PC-9 (cell line): ENCODE measurements at regions not wholly inside any gene's neighbourhood (a gene's known extent, or its start where the extent isn't known, plus 50 kb on each side); places are given as distances from the start of the nearest gene placed in this dataset.

Source experiments
- BruUV-seq: library from RNA; stranded (reverse); fragments of 400-500 nt; replicated peaks from 2 replicates; lab custom pipeline; 2021; lab: Mats Ljungman, UMichigan
- CTCF ChIA-PET: fragments of 300-600 bp; sonication (Branson Sonifier 250); formaldehyde crosslinking; loops from one replicate; lab custom pipeline; 2022; ENCODE audit warnings: antibody characterized with exemption; lab: Charles Lee
- POLR2A ChIA-PET: fragments of 300-600 bp; sonication (Branson Sonifier 250); formaldehyde crosslinking; loops from one replicate; lab custom pipeline; 2022; ENCODE audit warnings: antibody characterized with exemption; ENCODE audit not compliant: unreplicated experiment; lab: Charles Lee
- DNase-seq, 2 experiments: peaks; one replicate each; pipeline versions ENCODE4 v3.0.0 to v3.0.0-alpha.2; 2015 to 2022; ENCODE audit warnings: mixed read lengths in 1 of 2
- H2AFZ ChIP-seq: fragments of 200-600 bp; sonication (generic); 2 replicates; pipeline ENCODE4 v1.8.1; 2017; ENCODE audit warnings: antibody characterized with exemption
- H3F3A ChIP-seq: fragments of 200-600 bp; sonication (generic); 2 replicates; pipeline ENCODE4 v1.8.1; 2017; ENCODE audit warnings: antibody characterized with exemption, mild to moderate bottlenecking, low read depth; ENCODE audit not compliant: insufficient read depth
- H3K27ac ChIP-seq: fragments of 200-600 bp; sonication (generic); 2 replicates; pipeline ENCODE4 v1.6.1; 2016; ENCODE audit warnings: mixed run types
- H3K27me3 ChIP-seq: fragments of 200-600 bp; sonication (generic); 2 replicates; pipeline ENCODE4 v1.6.1; 2016; ENCODE audit warnings: low read depth, mixed run types; ENCODE audit not compliant: insufficient read depth
- H3K36me3 ChIP-seq: fragments of 200-600 bp; sonication (generic); 2 replicates; pipeline ENCODE4 v1.6.1; 2016; ENCODE audit warnings: low read depth, mixed run types
- H3K4me1 ChIP-seq: fragments of 200-600 bp; sonication (generic); replicated peaks from 2 replicates; pipeline ENCODE4 v1.6.1; 2016; ENCODE audit warnings: mixed run types; ENCODE audit not compliant: insufficient read depth
- H3K4me2 ChIP-seq: fragments of 200-600 bp; sonication (generic); 2 replicates; pipeline ENCODE4 v1.6.1; 2017; ENCODE audit warnings: mixed run types
- H3K4me3 ChIP-seq: fragments of 200-600 bp; sonication (generic); 2 replicates; pipeline ENCODE4 v1.6.1; 2016; ENCODE audit warnings: mixed run types
- H3K79me2 ChIP-seq: fragments of 200-600 bp; sonication (generic); 2 replicates; pipeline ENCODE4 v1.6.1; 2017; ENCODE audit warnings: low read depth, mixed run types
- H3K9me2 ChIP-seq: fragments of 200-600 bp; sonication (generic); 2 replicates; pipeline ENCODE4 v1.8.1; 2017; ENCODE audit warnings: mild to moderate bottlenecking; ENCODE audit not compliant: insufficient read depth
- H3K9me3 ChIP-seq: fragments of 200-600 bp; sonication (generic); 2 replicates; pipeline ENCODE4 v1.8.1; 2016; ENCODE audit warnings: low read depth; ENCODE audit not compliant: insufficient read depth
- H4K20me1 ChIP-seq: fragments of 200-600 bp; sonication (generic); 2 replicates; pipeline ENCODE4 v1.8.1; 2017; ENCODE audit not compliant: insufficient read depth
- CTCF ChIP-seq: fragments of 200-600 bp; sonication (generic); conservative IDR thresholded peaks from 2 replicates; pipeline ENCODE4 v1.6.1; 2017; ENCODE audit warnings: mixed run types, antibody characterized with exemption, mild to moderate bottlenecking, moderate library complexity
- EZH2 ChIP-seq: fragments of 200-600 bp; sonication (generic); IDR thresholded peaks from 2 replicates; pipeline ENCODE4 v1.8.0; 2017; ENCODE audit warnings: antibody characterized with exemption, low read depth
- intact Hi-C: fragments of 100-400 bp; cut with micrococcal nuclease; formaldehyde crosslinking; loops from one replicate; pipeline ENCODE4 v1.10.0; 2022; ENCODE audit not compliant: unreplicated experiment

DNA sequence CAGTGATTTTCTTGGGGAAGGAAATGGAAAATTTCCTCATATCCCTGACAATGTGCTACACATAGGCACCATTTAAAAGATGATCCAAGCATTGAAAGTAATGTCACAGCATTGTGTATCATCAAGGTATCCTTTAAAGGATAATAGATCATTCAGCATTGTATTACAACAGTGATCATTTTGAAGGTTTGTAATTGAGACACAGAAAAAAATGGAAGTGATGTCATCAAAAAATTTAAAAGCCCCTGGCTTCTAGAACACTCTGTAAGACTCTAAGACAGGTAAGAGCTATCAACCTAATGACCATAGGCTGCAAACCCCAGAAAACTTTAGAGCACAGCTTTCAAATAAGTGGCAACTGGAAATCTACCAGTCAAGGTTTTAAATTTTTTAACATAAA lies 271.4 kb downstream of the ETAA1 start:
- no peak overlapping the region for H2AFZ ChIP-seq
- DNase-seq, result no peak
- H3K27me3 ChIP-seq, result no peaks in the 10 kb centered on the region
- H3K4me2 ChIP-seq, result no peak overlapping the region
- H3F3A ChIP-seq, result peaks cover 9% of the 10 kb centered on the region; the same call in 1 of the 2 replicates
- H3K79me2 ChIP-seq, result no peaks in the 10 kb centered on the region
- TF ChIP-seq EZH2, result no peak
- no peak for TF ChIP-seq CTCF
- H3K27ac ChIP-seq, result no peak overlapping the region
- H3K9me3 ChIP-seq, result no peaks in the 10 kb centered on the region
- intact Hi-C loops, result no loop called here
- H4K20me1 ChIP-seq, result no peaks in the 10 kb centered on the region
- no peaks in the 10 kb centered on the region for H3K9me2 ChIP-seq
- no peaks in the 10 kb centered on the region for H3K36me3 ChIP-seq
- no TSS peak for BruUV-seq
- no peaks in the 10 kb centered on the region for H3K4me1 ChIP-seq
- no peak overlapping the region for H3K4me3 ChIP-seq
- ChIA-PET CTCF (no interaction called here), POLR2A (no interaction called here)

DNA sequence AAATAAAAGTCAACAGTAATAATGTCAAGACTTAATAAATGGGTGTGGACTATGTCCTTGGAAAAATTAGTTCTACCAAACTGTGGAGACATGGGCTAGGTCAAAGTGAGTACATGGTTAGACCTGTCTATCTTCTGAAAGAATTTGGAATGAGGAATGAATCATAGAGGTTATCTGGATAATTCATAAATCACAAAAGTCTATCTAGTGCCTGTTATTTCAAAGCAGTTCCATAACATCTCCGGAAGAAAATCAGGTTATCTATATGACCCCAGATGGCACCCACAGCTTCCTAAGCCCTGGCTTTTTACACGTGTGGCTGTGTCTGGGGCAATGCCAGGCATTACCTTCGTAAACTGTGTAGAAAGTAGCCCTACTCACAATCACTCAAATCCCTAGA lies 272.0 kb downstream of the ETAA1 start:
- TF ChIP-seq EZH2, result no peak
- TF ChIP-seq CTCF, result no peak
- Histone ChIP-seq H2AFZ (peak overlapping the region; percentile 43; the same call in 1 of the 2 replicates), H3K79me2 (no peaks in the 10 kb centered on the region), H3K36me3 (no peaks in the 10 kb centered on the region), H3K4me1 (no peaks in the 10 kb centered on the region), H4K20me1 (no peaks in the 10 kb centered on the region), H3K4me2 (no peak overlapping the region), H3K27ac (no peak overlapping the region), H3K27me3 (no peaks in the 10 kb centered on the region), H3K4me3 (no peak overlapping the region), H3F3A (peaks cover 9% of the 10 kb centered on the region; the same call in 1 of the 2 replicates), H3K9me2 (no peaks in the 10 kb centered on the region), H3K9me3 (no peaks in the 10 kb centered on the region)
- POLR2A ChIA-PET, result no interaction called here
- no TSS peak for BruUV-seq
- intact Hi-C loops, result no loop called here
- CTCF ChIA-PET, result no interaction called here
- DNase-seq, result no peak

- no TSS peak for BruUV-seq
- TF ChIP-seq EZH2, result no peak
- TF ChIP-seq CTCF, result no peak
- Histone ChIP-seq H4K20me1 (no peaks in the 10 kb centered on the region), H2AFZ (no peak overlapping the region), H3K4me1 (no peaks in the 10 kb centered on the region), H3K27ac (no peak overlapping the region), H3K27me3 (no peaks in the 10 kb centered on the region), H3F3A (peaks cover 9% of the 10 kb centered on the region; the same call in 1 of the 2 replicates), H3K9me3 (no peaks in the 10 kb centered on the region), H3K9me2 (no peaks in the 10 kb centered on the region), H3K79me2 (no peaks in the 10 kb centered on the region), H3K4me3 (no peak overlapping the region), H3K4me2 (no peak overlapping the region), H3K36me3 (no peaks in the 10 kb centered on the region)
- intact Hi-C loops, result no loop called here
- DNase-seq, result no peak
- CTCF ChIA-PET, result no interaction called here
- POLR2A ChIA-PET, result no interaction called here
These were observed 272.6 kb downstream of the ETAA1 start for GRCh38 chr2:67669766-67670165.
